Hepatocyte (in vitro differentiated cells): ENCODE measurements at regions not wholly inside any gene's neighbourhood (a gene's known extent, or its start where the extent isn't known, plus 50 kb on each side); places are given as distances from the start of the nearest gene placed in this dataset.

Experiments
- CTCF ChIP-seq: fragments of 200-600 bp; sonication (generic); IDR thresholded peaks from 2 replicates; pipeline ENCODE4 v1.5.1; 2016; ENCODE audit warnings: antibody characterized with exemption, mild to moderate bottlenecking; ENCODE audit not compliant: poor library complexity
- EZH2 ChIP-seq: fragments of 200-600 bp; sonication (generic); IDR thresholded peaks from 2 replicates; pipeline ENCODE4 v1.6.1; 2016; ENCODE audit warnings: antibody characterized with exemption, mild to moderate bottlenecking, borderline replicate concordance
- EZH2phosphoT487 ChIP-seq: fragments of 200-600 bp; sonication (generic); IDR thresholded peaks from one replicate; pipeline ENCODE4 v1.6.1; 2018; ENCODE audit warnings: antibody characterized with exemption, mild to moderate bottlenecking, low read depth, moderate library complexity; ENCODE audit not compliant: unreplicated experiment, severe bottlenecking

DNA sequence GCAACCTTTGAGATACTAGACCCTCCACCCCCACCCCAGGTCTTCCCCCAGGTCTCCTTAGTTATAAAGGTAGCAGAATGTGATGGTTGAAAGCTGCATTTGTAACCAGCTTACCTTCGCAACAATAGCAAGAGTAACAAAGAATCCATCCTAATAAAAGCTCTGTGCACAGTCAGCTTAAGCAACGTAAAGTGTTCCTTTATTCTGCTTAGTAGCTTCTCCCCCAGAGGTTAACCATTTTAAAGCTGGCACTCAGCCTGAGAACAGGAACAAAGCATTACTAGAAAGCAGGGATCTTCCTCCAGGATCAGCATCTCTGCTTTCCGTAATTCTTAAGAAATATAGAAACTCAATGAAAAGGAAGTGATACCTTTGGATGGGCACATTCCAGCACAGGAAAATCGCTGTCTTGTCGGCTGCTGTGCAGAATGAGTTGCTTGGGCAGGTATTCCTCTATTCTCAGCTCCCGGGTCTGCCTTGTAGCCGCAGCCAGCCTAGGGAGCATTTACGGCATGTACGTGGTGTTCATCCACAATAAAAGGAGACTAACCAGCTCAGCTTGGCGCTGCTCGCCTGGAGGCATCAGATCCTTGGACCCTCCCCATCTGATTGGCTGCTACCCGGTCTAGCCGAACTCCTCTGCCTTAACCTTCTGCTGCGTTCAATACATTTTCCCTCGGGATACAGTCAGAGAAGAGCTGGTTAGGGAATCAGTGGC, 113.0 kb upstream of the TLR3 start:
- TF ChIP-seq CTCF (no peak), EZH2 (no peak), EZH2phosphoT487 (no peak)
